LNCaP clone FGC (cell line): ENCODE measurements at regions not wholly inside any gene's neighbourhood (a gene's known extent, or its start where the extent isn't known, plus 50 kb on each side); places are given as distances from the start of the nearest gene placed in this dataset.

Experiments
- DNase-seq: peaks from one replicate; pipeline ENCODE4 v3.0.0-alpha.2; 2011; ENCODE audit warnings: low read depth
- H3K4me3 ChIP-seq: 2 replicates; pipeline ENCODE4 v1.5.1; 2011; ENCODE audit warnings: mild to moderate bottlenecking, low read depth, low read length, control low read depth
- TF ChIP-seq, protein P1 (sequence below): IDR thresholded peaks from 2 replicates; pipeline ENCODE4 v1.5.1; 2012; ENCODE audit warnings: mild to moderate bottlenecking; ENCODE audit not compliant: control insufficient read depth, insufficient read depth; ENCODE audit errors: extremely low read depth

DNA sequence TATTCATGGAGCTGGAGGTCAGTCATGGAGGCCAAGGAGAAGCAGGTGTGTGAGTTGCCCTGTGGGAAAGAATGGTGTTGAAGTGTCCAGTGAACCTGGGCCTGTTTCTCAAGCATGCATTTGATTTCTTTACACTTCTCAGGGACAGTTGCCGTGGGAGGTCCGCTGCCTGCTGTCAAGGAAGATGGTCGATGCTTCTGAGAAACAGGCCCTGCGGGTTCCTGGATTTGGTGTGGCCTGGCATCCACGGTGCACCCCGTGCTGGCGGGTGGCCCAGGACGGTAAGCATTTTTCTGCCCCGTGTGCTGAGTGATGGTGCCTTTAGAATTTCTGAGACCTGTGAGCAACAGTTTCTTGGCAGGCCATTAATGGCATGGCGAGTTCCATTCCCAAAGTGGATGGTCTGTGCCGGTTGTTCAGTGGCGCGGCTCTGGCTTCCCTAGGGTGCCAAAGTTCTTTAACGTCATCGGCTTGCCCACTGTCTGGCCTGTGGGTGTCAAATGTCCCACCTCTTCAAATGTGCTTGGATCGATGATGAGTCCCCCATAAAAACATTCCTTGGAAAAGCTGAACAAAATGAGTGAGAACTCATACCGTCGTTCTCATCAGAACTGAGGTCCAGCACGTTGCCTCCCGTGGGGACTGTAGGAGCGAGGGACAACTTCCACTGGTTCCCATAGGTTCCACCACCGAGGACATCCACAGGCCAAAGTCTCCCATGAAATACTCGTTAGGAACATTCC is 107.2 kb downstream of the SNRPN start:
- no peak overlapping the region for H3K4me3 ChIP-seq
- TF ChIP-seq, protein P1, sequence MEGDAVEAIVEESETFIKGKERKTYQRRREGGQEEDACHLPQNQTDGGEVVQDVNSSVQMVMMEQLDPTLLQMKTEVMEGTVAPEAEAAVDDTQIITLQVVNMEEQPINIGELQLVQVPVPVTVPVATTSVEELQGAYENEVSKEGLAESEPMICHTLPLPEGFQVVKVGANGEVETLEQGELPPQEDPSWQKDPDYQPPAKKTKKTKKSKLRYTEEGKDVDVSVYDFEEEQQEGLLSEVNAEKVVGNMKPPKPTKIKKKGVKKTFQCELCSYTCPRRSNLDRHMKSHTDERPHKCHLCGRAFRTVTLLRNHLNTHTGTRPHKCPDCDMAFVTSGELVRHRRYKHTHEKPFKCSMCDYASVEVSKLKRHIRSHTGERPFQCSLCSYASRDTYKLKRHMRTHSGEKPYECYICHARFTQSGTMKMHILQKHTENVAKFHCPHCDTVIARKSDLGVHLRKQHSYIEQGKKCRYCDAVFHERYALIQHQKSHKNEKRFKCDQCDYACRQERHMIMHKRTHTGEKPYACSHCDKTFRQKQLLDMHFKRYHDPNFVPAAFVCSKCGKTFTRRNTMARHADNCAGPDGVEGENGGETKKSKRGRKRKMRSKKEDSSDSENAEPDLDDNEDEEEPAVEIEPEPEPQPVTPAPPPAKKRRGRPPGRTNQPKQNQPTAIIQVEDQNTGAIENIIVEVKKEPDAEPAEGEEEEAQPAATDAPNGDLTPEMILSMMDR: no peak
- DNase-seq: no peak

DNA sequence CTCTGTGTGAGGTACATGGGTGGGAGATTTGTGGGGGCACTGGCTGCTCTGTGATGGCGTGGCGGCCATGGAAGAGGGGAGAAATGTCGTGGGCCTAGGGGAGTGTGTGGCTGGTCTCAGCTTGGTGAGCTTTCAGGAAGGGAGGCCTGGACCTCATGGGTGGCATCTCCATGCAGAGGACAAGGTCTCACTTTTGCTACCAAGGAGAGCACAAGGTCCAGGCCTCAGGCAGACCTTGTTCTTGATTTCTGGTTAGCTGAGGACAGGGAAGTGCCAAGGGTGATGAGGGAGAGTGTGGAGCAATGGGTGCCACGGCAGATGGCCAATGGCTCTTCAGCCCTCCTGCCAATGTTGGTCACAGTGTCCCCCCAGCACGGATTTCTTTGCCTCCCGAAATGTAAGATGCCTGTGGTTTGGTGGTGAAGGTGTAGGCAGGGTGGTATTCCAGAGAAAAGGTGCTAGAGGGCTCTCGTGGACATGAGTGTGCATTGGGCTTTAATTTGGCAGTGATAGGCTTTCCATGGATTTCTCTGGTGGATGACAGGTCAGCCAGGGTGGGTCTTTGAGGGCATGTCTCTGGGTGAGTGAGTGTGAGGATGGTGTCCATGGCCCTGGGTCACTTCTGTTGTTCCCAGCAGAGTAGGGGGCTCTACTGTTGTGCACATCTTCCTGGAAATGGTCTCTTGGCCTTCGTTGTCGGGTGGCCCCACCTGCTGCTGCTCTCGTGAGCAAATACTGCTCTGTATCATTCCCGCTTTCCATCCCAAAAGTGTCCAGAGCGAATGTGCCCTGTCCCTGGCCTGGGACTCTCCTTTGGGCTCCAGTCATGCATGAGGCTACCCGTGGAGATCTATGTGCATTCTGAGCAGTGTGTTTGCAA is 108.0 kb downstream of the SNRPN start:
- no peak overlapping the region for H3K4me3 ChIP-seq
- no peak for DNase-seq
- TF ChIP-seq, protein P1: no peak

DNA sequence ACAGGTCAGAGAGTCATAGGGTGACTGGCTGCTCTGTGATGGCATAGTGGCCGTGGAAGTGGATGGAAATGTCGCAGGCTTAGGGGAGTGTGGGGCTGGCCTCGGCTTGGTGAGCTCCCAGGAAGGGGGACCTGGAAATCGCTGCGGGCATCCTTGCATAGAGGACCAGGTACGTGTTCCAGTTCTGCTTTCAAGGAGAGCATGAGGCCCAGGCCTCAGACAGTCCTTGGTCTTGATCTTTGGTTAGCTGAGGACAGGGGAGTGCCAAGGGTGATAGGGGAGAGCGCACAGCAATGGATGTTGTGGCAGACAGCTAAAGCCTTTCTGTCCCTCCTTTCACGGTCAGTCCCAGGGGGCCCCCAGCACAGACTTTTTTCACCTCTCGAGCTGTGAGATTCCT is 110.5 kb downstream of the SNRPN start:
- H3K4me3 ChIP-seq: no peak overlapping the region
- TF ChIP-seq, protein P1: no peak
- no peak for DNase-seq

DNA sequence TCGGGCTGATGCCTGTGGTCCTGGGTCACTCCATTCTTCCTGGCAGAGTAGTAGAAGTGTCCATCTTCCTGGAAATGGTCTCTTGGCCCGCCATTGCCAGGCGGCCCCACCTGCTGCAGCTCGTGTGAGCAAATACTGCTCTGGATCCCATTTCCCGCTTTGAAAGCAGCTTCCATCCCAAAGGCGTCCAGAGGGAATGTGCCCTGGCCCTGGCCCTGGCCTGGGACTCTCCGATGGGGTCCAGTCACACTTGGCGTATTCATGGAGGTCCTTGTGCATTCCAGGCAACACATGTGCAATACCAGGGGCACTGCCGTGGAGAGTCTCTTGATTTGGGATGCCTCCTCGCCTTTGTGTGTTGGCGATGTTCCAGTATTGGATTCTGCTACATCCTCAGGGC is 111.1 kb downstream of the SNRPN start:
- TF ChIP-seq, protein P1: no peak
- no peak for DNase-seq
- no peak overlapping the region for H3K4me3 ChIP-seq

DNA sequence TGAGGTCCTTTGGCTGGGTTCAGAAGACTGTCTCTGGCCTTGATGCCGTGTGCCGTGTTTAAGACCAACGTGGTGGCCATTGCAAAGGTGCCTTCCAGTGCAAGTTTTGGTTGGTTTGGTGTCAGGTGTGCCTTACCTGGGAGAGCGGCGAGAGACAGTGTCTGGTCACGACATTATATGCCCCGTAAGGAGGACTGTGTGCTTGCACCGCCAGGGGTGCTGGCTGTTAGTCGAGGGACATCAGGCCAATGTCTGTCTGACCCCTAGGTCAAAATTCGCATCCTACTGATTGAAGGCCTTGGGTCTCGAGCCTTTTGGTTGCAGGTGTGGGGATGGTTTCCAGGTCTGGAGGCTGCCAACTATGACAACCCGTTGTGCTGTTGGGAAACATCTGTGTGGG is 111.9 kb downstream of the SNRPN start:
- TF ChIP-seq, protein P1: no peak
- no peak for DNase-seq
- H3K4me3 ChIP-seq: no peak overlapping the region

DNA sequence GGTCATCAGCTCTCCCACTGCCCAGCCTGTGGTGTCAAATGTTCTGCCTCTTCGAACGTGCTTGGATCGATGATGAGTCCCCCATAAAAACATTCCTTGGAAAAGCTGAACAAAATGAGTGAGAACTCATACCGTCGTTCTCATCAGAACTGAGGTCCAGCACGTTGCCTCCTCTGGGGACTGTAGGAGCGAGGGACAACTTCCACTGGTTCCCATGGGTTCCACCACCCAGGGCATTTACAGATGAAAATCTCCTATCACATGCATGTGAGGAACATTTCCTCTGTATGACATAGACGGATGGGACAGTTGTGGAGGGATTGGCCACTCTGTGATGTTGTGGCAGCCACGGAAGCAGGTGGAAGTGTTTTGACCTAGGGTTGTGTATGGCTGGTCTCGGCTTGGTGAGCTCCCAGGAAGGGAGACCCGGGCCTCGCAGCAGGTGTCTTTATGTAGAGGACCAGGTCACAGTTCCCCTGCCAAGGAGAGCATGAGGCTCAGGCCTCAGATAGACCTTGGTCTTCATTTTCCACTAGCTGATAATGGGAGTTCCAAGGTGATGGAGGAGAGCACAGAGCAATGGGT is 113.0 kb downstream of the SNRPN start:
- TF ChIP-seq, protein P1: no peak
- DNase-seq: no peak
- no peak overlapping the region for H3K4me3 ChIP-seq
